ENCODE measurements at regions not wholly inside any gene's neighbourhood (a gene's known extent, or its start where the extent isn't known, plus 50 kb on each side); places are given as distances from the start of the nearest gene placed in this dataset.

DNA sequence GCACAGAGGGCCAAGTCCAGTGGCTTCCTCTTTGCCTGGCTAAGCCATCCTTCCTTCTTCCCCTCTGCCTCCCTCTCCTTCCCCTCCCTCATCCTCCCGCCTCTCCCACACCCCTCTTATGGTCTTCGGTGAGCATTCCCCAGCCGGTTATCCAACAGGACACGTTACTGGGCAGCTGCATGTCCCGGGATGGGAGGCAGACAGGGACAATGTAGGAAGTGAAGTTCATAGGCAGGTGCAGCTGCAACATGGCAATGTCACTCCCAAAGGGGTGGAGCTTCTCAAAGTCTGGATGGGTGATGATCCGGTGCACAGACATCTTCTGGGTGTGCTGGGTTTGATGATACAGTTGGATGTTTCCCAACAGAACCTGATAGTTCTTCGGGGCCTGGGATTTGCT, 71.4 kb upstream of the SPTLC1 start:
- Histone ChIP-seq H3K4me1 (ENCODE audit: control insufficient read depth in 1 of 2, insufficient read depth in 2 of 2, low read length in 2 of 2) (no peaks in the 10 kb centered on the region), H2BK5ac (ENCODE audit: low read depth, low read length, poor library complexity) (no peak overlapping the region), H2AFZ (ENCODE audit: insufficient read depth, low read length, poor library complexity) (no peak overlapping the region), H2BK120ac (ENCODE audit: insufficient read depth, low read length, poor library complexity) (no peak overlapping the region), H3K9me3 (ENCODE audit: insufficient read depth, low read depth, low read length) (peaks cover 3% of the 10 kb centered on the region), H3K79me2 (ENCODE audit: control insufficient read depth, insufficient read depth, low read length, poor library complexity) (no peaks in the 10 kb centered on the region), H3K18ac (ENCODE audit: low read length) (no peak overlapping the region), H2BK12ac (ENCODE audit: low read length) (no peak overlapping the region), H3K4me3 (ENCODE audit: low read depth, low read length) (no peak overlapping the region), H3K27me3 (ENCODE audit: insufficient read depth, low read length) (no peaks in the 10 kb centered on the region), H3K9ac (ENCODE audit: low read length) (no peak overlapping the region), H4K8ac (ENCODE audit: low read depth, low read length) (no peak overlapping the region), H4K12ac (ENCODE audit: low read depth, low read length) (no peak overlapping the region), H3K4me2 (ENCODE audit: low read length) (no peak overlapping the region), H3K23ac (ENCODE audit: low read length) (no peak overlapping the region), H2AK5ac (ENCODE audit: low read length) (no peak overlapping the region), H3K27ac (ENCODE audit: low read depth, low read length) (no peak overlapping the region), H3K36me3 (ENCODE audit: control insufficient read depth in 1 of 2, insufficient read depth in 2 of 2, low read length in 2 of 2) (no peaks in the 10 kb centered on the region), H3K4ac (ENCODE audit: low read depth, low read length) (no peak overlapping the region), H4K91ac (ENCODE audit: low read depth, low read length) (no peak overlapping the region), H3K14ac (ENCODE audit: low read length) (no peak overlapping the region), H3K79me1 (ENCODE audit: low read length) (no peaks in the 10 kb centered on the region)
- no CpG with 5 or more reads among the region's 7 CpGs for WGBS (ENCODE audit: extremely low coverage, insufficient coverage, insufficient read length)
- no peak for DNase-seq

DNA sequence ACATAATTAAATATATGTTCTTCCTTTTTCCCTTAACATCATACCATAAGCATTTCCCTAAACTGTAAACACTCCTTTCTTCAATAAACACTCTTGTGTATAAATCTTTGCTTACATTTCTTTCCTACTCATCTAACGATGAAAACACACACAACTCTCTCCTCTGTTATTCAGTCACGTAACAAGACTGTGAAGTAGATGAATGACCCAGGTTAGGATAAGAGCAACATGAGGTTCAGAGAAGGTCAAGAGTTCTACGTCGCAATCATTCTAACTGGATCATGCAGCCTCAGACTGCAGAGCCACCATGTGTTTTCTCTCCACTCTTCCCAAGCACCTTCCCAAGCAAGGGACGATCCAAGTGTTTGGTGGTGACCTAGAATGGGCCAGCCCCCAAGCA, 70.5 kb upstream of the SPTLC1 start:
- Histone ChIP-seq H3K14ac (ENCODE audit: low read length) (no peak overlapping the region), H3K4me3 (ENCODE audit: low read depth, low read length) (no peak overlapping the region), H3K4me2 (ENCODE audit: low read length) (no peak overlapping the region), H3K79me1 (ENCODE audit: low read length) (no peaks in the 10 kb centered on the region), H3K9me3 (ENCODE audit: insufficient read depth, low read depth, low read length) (peaks cover 3% of the 10 kb centered on the region), H3K79me2 (ENCODE audit: control insufficient read depth, insufficient read depth, low read length, poor library complexity) (no peaks in the 10 kb centered on the region), H3K18ac (ENCODE audit: low read length) (no peak overlapping the region), H3K4ac (ENCODE audit: low read depth, low read length) (no peak overlapping the region), H3K27me3 (ENCODE audit: insufficient read depth, low read length) (no peaks in the 10 kb centered on the region), H2BK5ac (ENCODE audit: low read depth, low read length, poor library complexity) (no peak overlapping the region), H2AFZ (ENCODE audit: insufficient read depth, low read length, poor library complexity) (no peak overlapping the region), H3K4me1 (ENCODE audit: control insufficient read depth in 1 of 2, insufficient read depth in 2 of 2, low read length in 2 of 2) (peaks cover 0 to 4% of the 10 kb centered on the region in 2 experiments), H3K27ac (ENCODE audit: low read depth, low read length) (no peak overlapping the region), H3K36me3 (ENCODE audit: control insufficient read depth in 1 of 2, insufficient read depth in 2 of 2, low read length in 2 of 2) (no peaks in the 10 kb centered on the region), H4K12ac (ENCODE audit: low read depth, low read length) (no peak overlapping the region), H4K8ac (ENCODE audit: low read depth, low read length) (no peak overlapping the region), H4K91ac (ENCODE audit: low read depth, low read length) (no peak overlapping the region), H2BK120ac (ENCODE audit: insufficient read depth, low read length, poor library complexity) (no peak overlapping the region), H3K23ac (ENCODE audit: low read length) (no peak overlapping the region), H2AK5ac (ENCODE audit: low read length) (no peak overlapping the region), H2BK12ac (ENCODE audit: low read length) (no peak overlapping the region), H3K9ac (ENCODE audit: low read length) (no peak overlapping the region)
- no peak for DNase-seq
- 100% methylated on average over 1 of the region's 5 CpGs for WGBS (ENCODE audit: extremely low coverage, insufficient coverage, insufficient read length)

- no peaks in the 10 kb centered on the region for H3K27me3 ChIP-seq (ENCODE audit: insufficient read depth, low read length)
- no peak overlapping the region for H4K8ac ChIP-seq (ENCODE audit: low read depth, low read length)
- H3K79me2 ChIP-seq (ENCODE audit: control insufficient read depth, insufficient read depth, low read length, poor library complexity) = no peaks in the 10 kb centered on the region
- H3K23ac ChIP-seq (ENCODE audit: low read length) = no peak overlapping the region
- H4K12ac ChIP-seq (ENCODE audit: low read depth, low read length) = no peak overlapping the region
- H2BK12ac ChIP-seq (ENCODE audit: low read length) = no peak overlapping the region
- H3K14ac ChIP-seq (ENCODE audit: low read length) = no peak overlapping the region
- H3K9me3 ChIP-seq (ENCODE audit: insufficient read depth, low read depth, low read length) = peaks cover 3% of the 10 kb centered on the region
- no peak overlapping the region for H3K27ac ChIP-seq (ENCODE audit: low read depth, low read length)
- no peaks in the 10 kb centered on the region for H3K36me3 ChIP-seq (ENCODE audit: control insufficient read depth in 1 of 2, insufficient read depth in 2 of 2, low read length in 2 of 2)
- no peak overlapping the region for H2AFZ ChIP-seq (ENCODE audit: insufficient read depth, low read length, poor library complexity)
- H3K18ac ChIP-seq (ENCODE audit: low read length) = no peak overlapping the region
- no peak overlapping the region for H3K4ac ChIP-seq (ENCODE audit: low read depth, low read length)
- H2AK5ac ChIP-seq (ENCODE audit: low read length) = no peak overlapping the region
- peaks cover 0 to 4% of the 10 kb centered on the region in 2 experiments for H3K4me1 ChIP-seq (ENCODE audit: control insufficient read depth in 1 of 2, insufficient read depth in 2 of 2, low read length in 2 of 2)
- H2BK120ac ChIP-seq (ENCODE audit: insufficient read depth, low read length, poor library complexity) = no peak overlapping the region
- H3K4me2 ChIP-seq (ENCODE audit: low read length) = no peak overlapping the region
- no peak for DNase-seq
- no peak overlapping the region for H3K4me3 ChIP-seq (ENCODE audit: low read depth, low read length)
- no peak overlapping the region for H4K91ac ChIP-seq (ENCODE audit: low read depth, low read length)
- no peaks in the 10 kb centered on the region for H3K79me1 ChIP-seq (ENCODE audit: low read length)
- H3K9ac ChIP-seq (ENCODE audit: low read length) = no peak overlapping the region
- no CpG with 5 or more reads among the region's 9 CpGs for WGBS (ENCODE audit: extremely low coverage, insufficient coverage, insufficient read length)
- no peak overlapping the region for H2BK5ac ChIP-seq (ENCODE audit: low read depth, low read length, poor library complexity)
These were observed 69.9 kb upstream of the SPTLC1 start for GRCh38 chr9:92185096-92185495.

DNA sequence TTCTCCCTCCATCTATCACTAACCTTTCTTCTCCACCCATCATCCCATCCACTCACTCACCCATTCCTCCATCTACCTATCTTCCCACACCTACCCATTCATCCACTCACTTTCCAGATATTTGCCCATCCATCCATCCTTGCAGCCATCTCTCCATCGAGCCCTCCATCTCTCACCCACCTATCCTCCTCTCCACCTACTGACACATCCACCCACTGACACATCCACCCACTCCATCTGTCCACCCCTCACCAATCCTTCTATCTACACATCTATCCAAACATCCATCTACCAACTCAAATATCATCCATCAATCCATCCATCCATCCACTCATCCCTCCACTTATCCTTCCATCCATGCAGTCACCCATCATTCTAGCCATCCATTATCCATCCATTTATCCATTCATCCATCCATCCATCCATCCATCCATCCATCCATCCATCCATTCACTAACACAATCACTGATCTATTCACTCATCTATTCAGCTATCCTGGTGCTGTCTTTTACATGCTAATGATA, 68.9 kb upstream of the SPTLC1 start:
- H3K14ac ChIP-seq (ENCODE audit: low read length) = no peak overlapping the region
- H3K23ac ChIP-seq (ENCODE audit: low read length) = no peak overlapping the region
- H2BK5ac ChIP-seq (ENCODE audit: low read depth, low read length, poor library complexity) = no peak overlapping the region
- no peak overlapping the region for H2AFZ ChIP-seq (ENCODE audit: insufficient read depth, low read length, poor library complexity)
- H3K4me2 ChIP-seq (ENCODE audit: low read length) = no peak overlapping the region
- no peaks in the 10 kb centered on the region for H3K36me3 ChIP-seq (ENCODE audit: control insufficient read depth in 1 of 2, insufficient read depth in 2 of 2, low read length in 2 of 2)
- H4K12ac ChIP-seq (ENCODE audit: low read depth, low read length) = no peak overlapping the region
- H3K79me2 ChIP-seq (ENCODE audit: control insufficient read depth, insufficient read depth, low read length, poor library complexity) = no peaks in the 10 kb centered on the region
- H3K27me3 ChIP-seq (ENCODE audit: insufficient read depth, low read length) = no peaks in the 10 kb centered on the region
- H3K9ac ChIP-seq (ENCODE audit: low read length) = no peak overlapping the region
- H3K4ac ChIP-seq (ENCODE audit: low read depth, low read length) = no peak overlapping the region
- no peaks in the 10 kb centered on the region for H3K79me1 ChIP-seq (ENCODE audit: low read length)
- H3K27ac ChIP-seq (ENCODE audit: low read depth, low read length) = no peak overlapping the region
- no peak overlapping the region for H3K18ac ChIP-seq (ENCODE audit: low read length)
- H2BK12ac ChIP-seq (ENCODE audit: low read length) = no peak overlapping the region
- no peak overlapping the region for H2BK120ac ChIP-seq (ENCODE audit: insufficient read depth, low read length, poor library complexity)
- H3K4me1 ChIP-seq (ENCODE audit: control insufficient read depth in 1 of 2, insufficient read depth in 2 of 2, low read length in 2 of 2) = peaks cover 0 to 4% of the 10 kb centered on the region in 2 experiments
- H4K8ac ChIP-seq (ENCODE audit: low read depth, low read length) = no peak overlapping the region
- no peak overlapping the region for H4K91ac ChIP-seq (ENCODE audit: low read depth, low read length)
- H3K9me3 ChIP-seq (ENCODE audit: insufficient read depth, low read depth, low read length) = peaks cover 5% of the 10 kb centered on the region
- no peak overlapping the region for H2AK5ac ChIP-seq (ENCODE audit: low read length)
- WGBS (ENCODE audit: extremely low coverage, insufficient coverage, insufficient read length) = no CpG with 5 or more reads among the region's 1 CpG
- H3K4me3 ChIP-seq (ENCODE audit: low read depth, low read length) = no peak overlapping the region
- no peak for DNase-seq

All from trophoblast cell (in vitro differentiated cells and primary cell).